CD4-positive, alpha-beta T cell treated with Interleukin-1 beta for 1 hour (primary cell): ENCODE measurements at regions not wholly inside any gene's neighbourhood (a gene's known extent, or its start where the extent isn't known, plus 50 kb on each side); places are given as distances from the start of the nearest gene placed in this dataset.
"Not testable (repeated sequence)": the region's sequence is repeated elsewhere in the genome, so short reads cannot be mapped to it uniquely, and the experiment has no call there.

Source experiments
- DNase-seq, 2 donors: peaks; one replicate each; pipeline ENCODE4 v3.0.0-alpha.2; 2020 to 2022

DNA sequence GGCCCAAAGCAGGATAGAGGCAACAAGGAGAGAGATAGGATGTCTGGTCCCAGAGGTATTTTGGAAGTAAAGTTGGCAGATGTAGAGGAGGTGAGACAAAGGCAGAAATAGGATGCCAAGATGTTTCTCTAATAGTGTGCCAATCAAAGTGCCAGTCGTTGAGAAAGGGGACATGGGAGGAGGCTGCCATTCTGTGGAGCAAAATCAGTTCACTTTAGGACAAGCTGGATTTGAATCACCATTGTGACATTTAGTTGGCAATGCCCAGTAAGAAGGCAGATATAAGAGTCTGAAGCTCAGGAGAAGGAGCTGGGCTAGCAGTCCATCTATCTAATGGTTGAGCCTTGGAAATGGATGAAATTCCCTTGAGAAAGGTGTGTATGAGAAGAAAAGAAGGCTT is 53.8 kb downstream of the ADRB2 start:
- no peak for DNase-seq

GRCh38 chr5:148880696-148881095 is 54.3 kb downstream of the ADRB2 start:
- DNase-seq: no peak

DNA sequence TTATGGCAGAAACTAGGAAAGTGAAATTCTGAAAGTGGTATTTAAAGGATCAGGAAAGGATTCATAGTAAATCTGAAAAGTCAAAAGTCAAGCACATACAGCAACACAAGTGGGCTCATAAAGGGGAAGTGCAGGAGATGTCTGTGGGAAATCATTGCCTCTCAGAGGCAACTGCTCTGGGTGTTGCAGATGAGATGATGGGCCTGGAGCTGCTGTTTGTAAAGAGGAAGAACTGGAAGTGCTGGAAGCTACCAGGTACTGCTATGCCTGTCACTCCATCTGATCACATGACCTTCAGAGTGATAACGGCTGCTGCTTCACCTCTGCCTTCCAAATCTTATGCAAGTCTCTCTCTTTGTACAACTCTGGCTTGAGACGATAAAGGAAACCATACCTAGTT is 55.9 kb downstream of the ADRB2 start:
- peak in 1 of 2 donors; percentile 5 for DNase-seq

DNA sequence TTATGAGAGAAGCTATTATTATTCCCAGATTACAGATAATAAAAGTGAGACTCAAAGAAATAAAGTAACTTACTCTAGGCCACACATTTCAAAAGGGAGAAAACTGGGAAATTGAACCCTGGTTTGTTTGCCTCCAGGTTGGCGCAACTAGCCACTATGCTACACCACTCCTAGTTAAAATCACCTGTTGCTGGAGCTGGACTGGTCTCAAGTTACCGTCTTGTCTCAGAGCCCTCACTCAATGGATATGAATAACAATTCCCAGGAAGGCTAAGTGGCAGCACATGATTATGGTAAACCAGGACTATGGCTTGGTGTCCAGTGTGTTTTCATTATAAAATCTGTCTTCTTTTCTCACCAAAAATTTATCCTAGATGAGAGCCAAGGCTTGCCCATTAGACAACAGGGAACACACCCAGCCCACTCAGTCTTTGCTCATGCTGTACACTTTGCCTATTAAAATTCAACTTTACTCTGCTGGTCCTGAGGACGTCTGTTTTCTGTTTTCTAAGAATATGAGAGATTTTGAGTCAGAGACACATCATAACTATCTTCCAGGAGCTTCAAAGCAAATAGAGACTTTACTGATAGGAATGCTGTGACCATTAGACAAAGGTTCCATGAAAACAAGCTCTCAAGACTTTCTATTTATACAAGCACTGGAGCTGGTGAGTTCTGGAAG is 58.1 kb downstream of the ADRB2 start:
- no peak for DNase-seq

DNA sequence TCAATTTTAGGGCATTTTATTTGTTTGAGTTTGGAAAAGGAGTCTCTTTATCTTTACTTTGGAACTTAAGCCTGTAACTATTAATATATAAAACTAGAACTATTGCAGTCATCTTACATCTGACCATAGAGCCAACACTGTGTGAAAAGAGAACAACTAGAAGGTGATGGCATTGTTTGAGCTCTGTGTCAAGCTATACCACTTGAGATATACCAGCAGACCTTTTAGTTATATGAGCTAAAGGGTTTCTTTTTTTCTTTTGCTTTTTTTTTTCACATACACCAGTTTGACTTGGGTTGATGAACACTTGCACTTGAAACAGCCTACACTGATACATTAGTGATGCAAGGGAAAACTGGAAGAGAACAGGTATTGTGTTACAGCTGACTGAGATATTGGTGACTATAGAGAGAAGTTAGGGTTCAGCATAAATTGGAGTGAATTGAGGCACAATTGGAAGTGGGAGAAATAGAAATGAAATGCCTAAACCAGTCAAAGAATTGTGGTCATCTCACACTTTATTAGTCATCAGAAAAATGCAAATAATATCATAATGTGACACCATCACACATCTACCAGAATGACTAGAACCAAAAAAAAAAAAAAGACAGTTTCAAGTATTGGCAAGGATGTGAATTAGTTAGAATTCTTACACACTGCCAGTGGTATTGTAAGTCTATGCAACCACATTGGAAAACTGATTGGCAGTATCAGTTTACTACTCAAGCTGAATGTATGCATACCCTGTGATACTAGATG is 60.9 kb downstream of the ADRB2 start:
- DNase-seq: no peak

GRCh38 chr5:148889936-148890335 is 63.5 kb downstream of the ADRB2 start:
- DNase-seq: not testable (repeated sequence)

GRCh38 chr5:148895441-148895840 is 69.0 kb downstream of the ADRB2 start:
- not testable (repeated sequence) for DNase-seq

DNA sequence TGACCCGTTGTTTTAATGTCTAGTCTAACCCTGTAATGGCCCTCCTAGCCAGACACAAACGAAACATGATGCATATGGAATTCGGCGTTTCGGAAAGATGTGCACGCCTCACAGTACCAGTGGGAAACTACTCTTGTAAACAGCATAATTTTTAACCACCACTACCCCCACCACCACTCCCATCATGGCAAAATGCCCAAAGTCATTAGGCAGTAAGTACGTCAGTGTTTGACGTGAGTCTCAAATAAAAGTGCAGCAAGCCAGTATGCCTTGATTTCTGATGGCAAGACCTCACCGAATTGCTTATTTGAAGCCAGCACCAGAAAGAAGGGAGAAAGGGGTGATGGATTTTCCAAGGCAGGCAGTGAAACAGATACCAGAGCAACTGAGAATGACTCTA is 71.4 kb downstream of the ADRB2 start:
- DNase-seq: no peak

- DNase-seq: no peak
These were observed 72.1 kb downstream of the ADRB2 start for GRCh38 chr5:148898413-148899075.

DNA sequence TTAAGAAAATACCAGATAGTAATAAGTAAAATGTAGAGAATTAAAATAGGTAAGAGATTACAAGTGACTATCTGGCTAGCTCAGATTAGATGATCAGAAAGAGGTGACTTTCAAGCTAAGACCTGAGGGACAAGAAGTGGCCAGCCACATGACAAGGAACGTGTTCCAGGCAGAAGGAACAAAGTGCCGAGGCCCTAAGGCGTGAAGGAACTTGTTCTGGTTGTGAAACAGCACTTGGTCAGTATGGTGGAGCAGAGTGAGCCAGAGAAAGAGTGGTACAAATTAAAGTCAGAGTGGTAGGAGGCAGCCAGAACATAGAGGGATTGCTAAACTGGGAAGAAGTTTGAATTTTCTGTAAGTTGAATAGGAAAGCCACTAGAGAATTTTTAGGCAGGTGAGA is 73.6 kb downstream of the ADRB2 start:
- DNase-seq: no peak

DNA sequence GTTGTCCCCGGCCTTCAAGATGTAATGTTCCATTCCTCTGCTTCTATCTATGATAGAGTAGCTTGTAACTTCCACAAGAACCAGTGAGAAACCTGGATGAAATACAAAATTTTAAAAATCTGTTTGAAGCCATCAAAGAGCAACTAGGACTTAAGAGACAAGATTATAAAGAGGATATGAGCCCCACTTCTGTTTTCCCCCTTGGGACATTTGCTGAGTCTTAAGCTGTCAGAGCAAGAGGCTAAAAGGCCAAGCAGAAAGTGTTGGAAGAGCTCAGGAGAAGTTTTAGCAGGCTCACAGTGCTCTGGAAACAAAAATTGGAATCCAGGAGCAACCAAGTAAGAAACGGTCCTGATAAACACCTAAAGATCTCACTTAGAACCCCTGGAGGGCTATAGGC is 76.1 kb downstream of the ADRB2 start:
- no peak for DNase-seq

DNA sequence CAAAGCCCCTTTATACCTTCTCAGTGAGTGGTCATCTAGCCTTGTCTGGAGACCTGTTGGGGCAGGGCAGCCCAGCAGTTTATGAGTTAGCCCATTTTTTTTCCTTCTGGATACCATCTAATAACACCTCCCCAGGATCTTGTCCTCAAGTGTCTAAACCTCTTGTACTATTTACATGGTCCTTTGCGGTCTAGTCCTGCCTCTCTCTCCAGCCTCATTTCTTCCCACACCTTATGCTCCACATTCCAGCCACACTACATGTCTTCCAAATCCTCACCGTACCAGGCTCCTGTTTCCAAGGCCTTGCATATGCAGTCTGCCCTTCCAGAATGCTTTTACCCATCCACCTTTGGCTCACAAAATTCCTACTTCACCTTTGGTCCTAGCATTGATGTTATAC is 77.2 kb downstream of the ADRB2 start:
- no peak for DNase-seq

DNA sequence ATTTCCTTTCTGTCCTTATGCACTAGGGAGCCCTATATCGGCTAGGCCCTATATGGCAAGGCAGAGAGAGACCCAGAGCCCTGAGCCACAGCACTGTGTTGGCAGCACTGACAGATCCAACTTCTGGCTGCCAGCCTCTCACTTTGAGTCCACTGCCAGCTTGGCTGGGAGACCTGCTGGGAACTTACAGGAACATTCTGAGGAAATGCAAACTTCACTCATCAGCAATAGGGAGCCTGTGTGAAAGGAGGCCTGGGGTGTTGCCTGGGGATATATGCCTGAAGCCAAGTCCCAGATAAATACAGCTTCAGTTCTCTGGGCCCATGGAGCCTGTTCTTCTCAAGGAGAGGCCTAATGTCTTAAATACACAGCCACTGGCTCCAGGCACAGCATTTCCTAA is 78.0 kb downstream of the ADRB2 start:
- no peak for DNase-seq

GRCh38 chr5:148905541-148905940 is 79.1 kb downstream of the ADRB2 start:
- no peak for DNase-seq

- DNase-seq: no peak
These were observed 80.6 kb downstream of the ADRB2 start for GRCh38 chr5:148906968-148907367.

DNA sequence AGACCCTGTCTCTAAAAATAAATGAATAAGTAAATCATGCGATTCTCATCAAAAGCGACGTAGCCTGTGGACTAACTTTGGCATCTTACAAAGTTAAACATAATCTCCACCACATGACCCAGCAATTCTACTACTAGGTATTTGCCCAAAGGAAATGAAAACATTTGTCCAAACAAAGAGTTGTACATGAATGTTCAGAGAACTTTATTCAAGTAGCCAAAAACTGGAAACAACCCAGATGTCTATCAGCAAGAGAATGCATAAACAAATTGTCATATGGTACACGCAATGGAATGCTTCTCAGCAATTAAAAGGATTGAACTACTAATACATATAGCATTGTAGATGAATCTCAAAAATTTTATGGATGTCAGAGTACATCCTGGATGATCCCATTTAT is 82.6 kb downstream of the ADRB2 start:
- no peak for DNase-seq

- no peak for DNase-seq
These were observed 83.4 kb downstream of the ADRB2 start for GRCh38 chr5:148909766-148910165.

DNA sequence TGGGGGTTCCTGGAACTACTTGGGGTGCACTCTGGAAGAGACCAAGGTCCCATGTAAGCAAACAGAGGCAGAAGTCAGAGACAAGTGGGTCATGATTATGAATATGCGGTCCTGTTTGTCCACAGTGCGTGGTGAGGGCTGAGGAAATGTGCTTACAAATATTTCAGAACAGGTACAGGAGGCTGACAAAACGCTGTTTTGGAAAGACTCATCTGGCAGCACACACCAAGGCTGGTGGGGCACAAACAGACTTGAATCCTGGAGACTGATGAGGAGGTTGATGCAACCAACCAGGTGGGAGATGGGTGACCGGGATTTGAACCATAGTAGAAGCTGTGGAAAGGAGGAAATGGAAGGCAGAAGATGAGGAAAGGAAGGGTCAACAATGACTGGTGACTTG is 83.8 kb downstream of the ADRB2 start:
- DNase-seq: no peak

- no peak for DNase-seq
These were observed 84.4 kb downstream of the ADRB2 start for GRCh38 chr5:148910686-148911361.

GRCh38 chr5:148911386-148911785 is 85.0 kb downstream of the ADRB2 start:
- DNase-seq: no peak

GRCh38 chr5:148912146-148912545 is 85.7 kb downstream of the ADRB2 start:
- no peak for DNase-seq

- DNase-seq: no peak
These were observed 86.4 kb downstream of the ADRB2 start for GRCh38 chr5:148912714-148913398.

DNA sequence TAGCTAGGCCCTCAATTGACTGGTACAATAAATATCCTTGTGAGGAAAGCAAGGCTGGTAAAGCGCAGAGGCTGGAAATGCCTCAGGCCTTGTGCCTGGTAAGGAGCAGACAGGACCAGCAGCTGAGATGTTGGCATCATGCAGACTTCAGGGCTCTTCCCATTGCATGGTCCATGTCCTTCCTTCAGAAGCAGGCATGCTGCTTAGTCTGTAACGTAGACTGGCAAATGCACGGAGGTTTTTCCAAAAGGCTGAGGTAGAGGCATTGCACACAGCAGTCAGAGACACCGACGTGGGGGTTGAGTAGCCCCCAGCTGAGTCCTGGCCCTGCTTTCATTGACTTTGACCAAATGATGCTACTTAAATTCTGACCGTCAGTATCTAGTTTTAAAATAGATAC is 87.1 kb downstream of the ADRB2 start:
- DNase-seq: no peak
